K562 (cell line): ENCODE measurements at regions not wholly inside any gene's neighbourhood (a gene's known extent, or its start where the extent isn't known, plus 50 kb on each side); places are given as distances from the start of the nearest gene placed in this dataset.

Source experiments
- ATAC-seq: fragments of 200-7000 bp; cut with Tn5 transposase; 3 replicates; pipeline ENCODE4 v1.9.1; 2020; ENCODE audit warnings: moderate library complexity
- BruUV-seq: library from RNA; stranded (reverse); fragments of 400-500 nt; replicated peaks from 2 replicates; lab custom pipeline; 2021; lab: Mats Ljungman, UMichigan
- CTCF ChIA-PET: fragments of 300-600 bp; formaldehyde crosslinking; extraction: SDS; loops from one replicate; lab custom pipeline; 2021; ENCODE audit warnings: low intra/inter-chr PET ratio; lab: Yijun Ruan, JAX
- POLR2A ChIA-PET: fragments of 300-600, 350-650 bp; sonication (Branson Sonifier 250); formaldehyde crosslinking; extraction: SDS; loops from one replicate; lab custom pipeline; 2021; ENCODE audit warnings: antibody characterized with exemption, inconsistent platforms; lab: Yijun Ruan, JAX
- DNase-seq, 4 experiments: peaks; one replicate each; pipeline versions ENCODE4 v3.0.0 to v3.0.0-alpha.2; 2011 to 2018; ENCODE audit warnings: low spot score in 3 of 4, mixed read lengths in 3 of 4; ENCODE audit errors: extremely low read depth in 1 of 4
- FAIRE-seq: peaks from 2 replicates; lab custom pipeline; 2011; peaks lifted over from hg19 to GRCh38; lab: Jason Lieb, UNC
- H2AFZ ChIP-seq: 2 replicates; pipeline ENCODE4 v1.6.0; 2011; ENCODE audit warnings: low read depth, low read length, control low read depth, inconsistent platforms
- H3K27ac ChIP-seq: fragments of 200-600 bp; 3 replicates; pipeline ENCODE4 v1.8.0; 2011; ENCODE audit warnings: low read depth, mild to moderate bottlenecking, control low read depth, inconsistent platforms, low read length, moderate library complexity, mixed read lengths; ENCODE audit errors: extremely low read depth
- H3K27me3 ChIP-seq, 2 experiments: fragments of 300-600 bp in 1 of 2; 2 replicates in 1 of 2; 3 replicates in 1 of 2; pipeline versions ENCODE4 v1.6.0 to v1.8.0; 2011; ENCODE audit warnings: inconsistent platforms in 2 of 2, low read length in 2 of 2, mild to moderate bottlenecking in 1 of 2, mixed read lengths in 1 of 2, moderate library complexity in 1 of 2; ENCODE audit not compliant: control insufficient read depth in 2 of 2, insufficient read depth in 2 of 2
- H3K36me3 ChIP-seq: fragments of 300-600 bp; 3 replicates; pipeline ENCODE4 v1.8.0; 2011; ENCODE audit warnings: mild to moderate bottlenecking, low read length, inconsistent platforms; ENCODE audit not compliant: control insufficient read depth, insufficient read depth
- H3K4me1 ChIP-seq, 2 experiments: fragments of 200-600 bp in 1 of 2; replicated peaks in 1 of 2; 2 replicates in 1 of 2; 3 replicates in 1 of 2; pipeline versions ENCODE4 v1.5.1 to v1.8.0; 2011; ENCODE audit warnings: inconsistent platforms in 2 of 2, low read length in 2 of 2, mild to moderate bottlenecking in 1 of 2, mixed read lengths in 1 of 2, moderate library complexity in 1 of 2; ENCODE audit not compliant: control insufficient read depth in 2 of 2, insufficient read depth in 2 of 2
- H3K4me2 ChIP-seq: 2 replicates; pipeline ENCODE4 v1.6.1; 2011; ENCODE audit warnings: low read length, control low read depth, inconsistent platforms, mixed read lengths; ENCODE audit not compliant: insufficient read depth
- H3K4me3 ChIP-seq: fragments of 200-600 bp; sonication (generic), shearing (Covaris generic); 2 replicates; pipeline ENCODE4 v1.5.1; 2016; ENCODE audit warnings: control low read depth, inconsistent platforms
- H3K79me2 ChIP-seq: fragments of 200-600 bp; 3 replicates; pipeline ENCODE4 v1.8.0; 2011; ENCODE audit warnings: low read length, inconsistent platforms; ENCODE audit not compliant: control insufficient read depth, insufficient read depth
- H3K9ac ChIP-seq, 2 experiments: 2 replicates each; pipeline versions ENCODE4 v1.6.0 to v1.6.1; 2011; ENCODE audit warnings: low read depth in 2 of 2, low read length in 2 of 2, control low read depth in 1 of 2, inconsistent platforms in 1 of 2, mild to moderate bottlenecking in 1 of 2, mixed read lengths in 1 of 2; ENCODE audit not compliant: insufficient read depth in 1 of 2
- H3K9me1 ChIP-seq: one replicate; pipeline ENCODE4 v1.6.0; 2011; ENCODE audit warnings: inconsistent platforms, mild to moderate bottlenecking, low read length, moderate library complexity; ENCODE audit not compliant: control insufficient read depth, insufficient read depth
- H3K9me3 ChIP-seq: replicated peaks from 2 replicates; pipeline ENCODE4 v1.5.1; 2011; ENCODE audit warnings: low read depth, low read length, inconsistent platforms; ENCODE audit not compliant: control insufficient read depth, insufficient read depth
- H4K20me1 ChIP-seq: replicated peaks from 2 replicates; pipeline ENCODE4 v1.6.1; 2011; ENCODE audit warnings: low read length, inconsistent platforms, mixed read lengths; ENCODE audit not compliant: control insufficient read depth, insufficient read depth
- CTCF ChIP-seq, 3 experiments: IDR thresholded peaks in 2 of 3; conservative IDR thresholded peaks in 1 of 3; 2 replicates each; pipeline ENCODE4 v1.5.1; 2011 to 2012; ENCODE audit warnings: low read length in 3 of 3, mild to moderate bottlenecking in 3 of 3, control low read depth in 2 of 3, improper control_type of control experiment in 1 of 3, inconsistent platforms in 1 of 3, low read depth in 1 of 3, mixed read lengths in 1 of 3, moderate library complexity in 1 of 3; ENCODE audit not compliant: insufficient read depth in 2 of 3
- RAD21 ChIP-seq, 2 experiments: fragments of 250-450 bp in 1 of 2; fragments of 450-650 bp in 1 of 2; sonication (Bioruptor Pico) in 1 of 2; formaldehyde crosslinking in 1 of 2; IDR thresholded peaks in 1 of 2; conservative IDR thresholded peaks in 1 of 2; 2 replicates each; pipeline versions ENCODE4 v1.4.0 to v1.8.0; 2020 to 2022; ENCODE audit warnings: mild to moderate bottlenecking in 2 of 2, moderate library complexity in 1 of 2
- SMARCA5 ChIP-seq: fragments of 450-650 bp; IDR thresholded peaks from 2 replicates; pipeline ENCODE4 v1.6.1; 2016
- ZNF224 ChIP-seq: sonication (generic); formaldehyde crosslinking; IDR thresholded peaks from 2 replicates; pipeline ENCODE4 v1.8.0; 2022; ENCODE audit warnings: mild to moderate bottlenecking, missing genetic modification reagents
- ZNF586 ChIP-seq: fragments of 450-650 bp; formaldehyde crosslinking; conservative IDR thresholded peaks from 2 replicates; pipeline ENCODE4 v1.4.0; 2020; ENCODE audit warnings: mild to moderate bottlenecking, moderate library complexity
- WGBS: fragments of 100-300 bp; shearing (Covaris generic); methylation state at CpG from one replicate; pipeline ENCODE4 v1.1.6; 2016; ENCODE audit warnings: low coverage, mixed read lengths; ENCODE audit not compliant: insufficient coverage; ENCODE audit errors: missing lambda C conversion rate; 5-methylcytosine and 5-hydroxymethylcytosine counted together
- in situ Hi-C: fragments of 300-500 bp; cut with MboI; formaldehyde crosslinking; loops from 4 replicates; pipeline ENCODE4 v1.15.0; 2018; ENCODE audit warnings: inconsistent platforms, mixed read lengths
- intact Hi-C: fragments of 100-400 bp; cut with micrococcal nuclease; formaldehyde crosslinking; loops from 2 replicates; pipeline ENCODE4 v1.14.2; 2022
- TF ChIP-seq, protein P1 (sequence below), 2 experiments: fragments of 450-650 bp; formaldehyde crosslinking in 1 of 2; IDR thresholded peaks; 2 replicates each; pipeline versions ENCODE4 v1.4.0 to v1.6.1; 2014 to 2020; ENCODE audit warnings: mild to moderate bottlenecking in 2 of 2, borderline replicate concordance in 1 of 2, low read depth in 1 of 2

GRCh38 chr6:148250975-148251685, 91.5 kb upstream of the SASH1 start:
- no peak overlapping the region for H3K27ac ChIP-seq
- intact Hi-C loops = loop anchor here (2.0 to 5.0 kb wide), 2 partner anchors 74 to 744 kb away; partner anchors contain the start of gene SAMD5
- ATAC-seq (peak; percentile 31; the same call in 1 of the 3 replicates), DNase-seq (peak in 1 of 4 experiments; percentile 29), FAIRE-seq (peak; percentile 35)
- ChIA-PET POLR2A (interaction anchor here (0.6 kb wide), 1 partner anchor 11 kb away, joined by 5 read pairs; no protein-coding TSS in a partner anchor), CTCF (interaction anchor here (0.6 to 0.8 kb wide), 3 partner anchors 74 to 190 kb away, joined by 5 to 6 read pairs (median 5); no protein-coding TSS in a partner anchor)
- H3K4me3 ChIP-seq = no peak overlapping the region
- in situ Hi-C loops = no loop called here
- H2AFZ ChIP-seq = no peak overlapping the region
- H3K79me2 ChIP-seq = no peaks in the 10 kb centered on the region
- no TSS peak for BruUV-seq
- H3K4me2 ChIP-seq = no peak overlapping the region
- WGBS = 3% methylated on average over 4 of the region's 4 CpGs
- H3K9me3 ChIP-seq = no peaks in the 10 kb centered on the region
- H3K27me3 ChIP-seq = peaks cover 4 to 11% of the 10 kb centered on the region in 2 experiments; a peak in 4 of 5 replicates
- H4K20me1 ChIP-seq = no peaks in the 10 kb centered on the region
- no peaks in the 10 kb centered on the region for H3K4me1 ChIP-seq
- H3K9ac ChIP-seq = no peak overlapping the region
- H3K36me3 ChIP-seq = no peaks in the 10 kb centered on the region
- no peaks in the 10 kb centered on the region for H3K9me1 ChIP-seq
- TF ChIP-seq ZNF586 (CRISPR knock-in tag) (no peak), RAD21 (CRISPR knock-in tag; conservative IDR thresholded peaks at IDR 0.05 in 1 of 2, IDR thresholded peaks at IDR 0.05 in 1 of 2) (peak; percentile 56 to 60), CTCF (IDR thresholded peaks at IDR 0.05 in 2 of 3, conservative IDR thresholded peaks at IDR 0.05 in 1 of 3; ENCODE audit: insufficient read depth in 2 of 3, low read depth in 1 of 3, low read length in 3 of 3) (peak; percentile 15 to 57 (median 34); a peak in 4 of 6 replicates), ZNF224 (no peak), SMARCA5 (no peak)
- TF ChIP-seq, protein P1, sequence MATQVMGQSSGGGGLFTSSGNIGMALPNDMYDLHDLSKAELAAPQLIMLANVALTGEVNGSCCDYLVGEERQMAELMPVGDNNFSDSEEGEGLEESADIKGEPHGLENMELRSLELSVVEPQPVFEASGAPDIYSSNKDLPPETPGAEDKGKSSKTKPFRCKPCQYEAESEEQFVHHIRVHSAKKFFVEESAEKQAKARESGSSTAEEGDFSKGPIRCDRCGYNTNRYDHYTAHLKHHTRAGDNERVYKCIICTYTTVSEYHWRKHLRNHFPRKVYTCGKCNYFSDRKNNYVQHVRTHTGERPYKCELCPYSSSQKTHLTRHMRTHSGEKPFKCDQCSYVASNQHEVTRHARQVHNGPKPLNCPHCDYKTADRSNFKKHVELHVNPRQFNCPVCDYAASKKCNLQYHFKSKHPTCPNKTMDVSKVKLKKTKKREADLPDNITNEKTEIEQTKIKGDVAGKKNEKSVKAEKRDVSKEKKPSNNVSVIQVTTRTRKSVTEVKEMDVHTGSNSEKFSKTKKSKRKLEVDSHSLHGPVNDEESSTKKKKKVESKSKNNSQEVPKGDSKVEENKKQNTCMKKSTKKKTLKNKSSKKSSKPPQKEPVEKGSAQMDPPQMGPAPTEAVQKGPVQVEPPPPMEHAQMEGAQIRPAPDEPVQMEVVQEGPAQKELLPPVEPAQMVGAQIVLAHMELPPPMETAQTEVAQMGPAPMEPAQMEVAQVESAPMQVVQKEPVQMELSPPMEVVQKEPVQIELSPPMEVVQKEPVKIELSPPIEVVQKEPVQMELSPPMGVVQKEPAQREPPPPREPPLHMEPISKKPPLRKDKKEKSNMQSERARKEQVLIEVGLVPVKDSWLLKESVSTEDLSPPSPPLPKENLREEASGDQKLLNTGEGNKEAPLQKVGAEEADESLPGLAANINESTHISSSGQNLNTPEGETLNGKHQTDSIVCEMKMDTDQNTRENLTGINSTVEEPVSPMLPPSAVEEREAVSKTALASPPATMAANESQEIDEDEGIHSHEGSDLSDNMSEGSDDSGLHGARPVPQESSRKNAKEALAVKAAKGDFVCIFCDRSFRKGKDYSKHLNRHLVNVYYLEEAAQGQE (IDR thresholded peaks at IDR 0.05; ENCODE audit: borderline replicate concordance) = no peak; the same call in 1 of the 2 replicates
- TF ChIP-seq, protein P1 (CRISPR knock-in tag; IDR thresholded peaks at IDR 0.05; ENCODE audit: low read depth) = no peak
